ENCODE measurements at regions not wholly inside any gene's neighbourhood (a gene's known extent, or its start where the extent isn't known, plus 50 kb on each side); places are given as distances from the start of the nearest gene placed in this dataset.

DNA sequence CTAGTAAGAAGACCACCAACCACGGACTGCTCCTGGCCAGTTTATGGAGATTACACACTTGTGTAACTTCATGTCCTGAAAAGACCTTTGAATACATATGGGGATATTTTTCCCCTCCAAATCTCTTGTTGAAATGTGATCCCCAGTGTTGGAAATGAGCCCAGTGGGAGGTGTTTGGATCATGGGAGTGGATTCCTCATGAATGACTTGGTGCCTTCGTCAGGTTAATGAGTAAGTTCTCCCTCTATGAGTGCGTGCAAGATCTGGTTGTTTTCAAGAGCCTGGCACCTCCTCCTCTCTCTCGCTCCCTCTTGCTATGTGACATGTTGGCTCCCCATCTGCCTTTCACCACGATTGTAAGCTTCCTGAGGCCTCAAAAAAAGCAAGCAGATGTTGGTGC lies 769.0 kb upstream of the SLITRK1 start:
- TF ChIP-seq POLR2A (IDR thresholded peaks at IDR 0.05): no peak
- TF ChIP-seq, protein P1, sequence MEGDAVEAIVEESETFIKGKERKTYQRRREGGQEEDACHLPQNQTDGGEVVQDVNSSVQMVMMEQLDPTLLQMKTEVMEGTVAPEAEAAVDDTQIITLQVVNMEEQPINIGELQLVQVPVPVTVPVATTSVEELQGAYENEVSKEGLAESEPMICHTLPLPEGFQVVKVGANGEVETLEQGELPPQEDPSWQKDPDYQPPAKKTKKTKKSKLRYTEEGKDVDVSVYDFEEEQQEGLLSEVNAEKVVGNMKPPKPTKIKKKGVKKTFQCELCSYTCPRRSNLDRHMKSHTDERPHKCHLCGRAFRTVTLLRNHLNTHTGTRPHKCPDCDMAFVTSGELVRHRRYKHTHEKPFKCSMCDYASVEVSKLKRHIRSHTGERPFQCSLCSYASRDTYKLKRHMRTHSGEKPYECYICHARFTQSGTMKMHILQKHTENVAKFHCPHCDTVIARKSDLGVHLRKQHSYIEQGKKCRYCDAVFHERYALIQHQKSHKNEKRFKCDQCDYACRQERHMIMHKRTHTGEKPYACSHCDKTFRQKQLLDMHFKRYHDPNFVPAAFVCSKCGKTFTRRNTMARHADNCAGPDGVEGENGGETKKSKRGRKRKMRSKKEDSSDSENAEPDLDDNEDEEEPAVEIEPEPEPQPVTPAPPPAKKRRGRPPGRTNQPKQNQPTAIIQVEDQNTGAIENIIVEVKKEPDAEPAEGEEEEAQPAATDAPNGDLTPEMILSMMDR (IDR thresholded peaks at IDR 0.05): no peak
